Skeletal muscle cell (primary cell): ENCODE measurements at regions not wholly inside any gene's neighbourhood (a gene's known extent, or its start where the extent isn't known, plus 50 kb on each side); places are given as distances from the start of the nearest gene placed in this dataset.
"Not testable (repeated sequence)": the region's sequence is repeated elsewhere in the genome, so short reads cannot be mapped to it uniquely, and the experiment has no call there.

ENCODE experiments used
- DNase-seq: peaks from one replicate; pipeline ENCODE4 v3.0.0-alpha.2; 2010; ENCODE audit warnings: low read depth
- H3K4me3 ChIP-seq: 2 replicates; pipeline ENCODE4 v1.5.1; 2011; ENCODE audit warnings: low read depth, mild to moderate bottlenecking, control low read depth, low read length, moderate library complexity

- DNase-seq: no peak
- H3K4me3 ChIP-seq: no peak overlapping the region
Measured at GRCh38 chr4:77493120-77493752, 112.4 kb upstream of the CXCL13 start.

GRCh38 chr4:77493829-77494551, 111.6 kb upstream of the CXCL13 start:
- DNase-seq: no peak
- no peak overlapping the region for H3K4me3 ChIP-seq

GRCh38 chr4:77496457-77496856, 109.2 kb upstream of the CXCL13 start:
- DNase-seq: no peak
- no peak overlapping the region for H3K4me3 ChIP-seq

DNA sequence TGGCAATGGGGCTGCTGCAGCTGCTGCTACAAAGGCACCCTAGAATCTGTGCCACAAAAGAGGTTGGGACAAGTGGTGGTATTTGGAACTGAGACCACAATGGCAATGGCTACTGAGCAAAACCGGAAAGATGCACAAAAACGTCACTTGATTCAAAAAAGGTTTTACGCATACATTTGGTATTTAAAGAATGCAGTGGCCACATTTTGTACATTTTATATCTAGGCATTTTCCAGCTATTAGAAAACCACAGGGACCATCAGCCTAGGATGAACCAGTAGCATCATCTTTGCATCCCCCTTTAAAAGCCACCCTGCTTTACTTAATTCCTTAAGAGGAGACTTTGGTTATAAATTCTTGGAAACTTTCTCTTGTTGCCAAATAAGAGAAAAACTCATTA, 104.8 kb upstream of the CXCL13 start:
- DNase-seq: no peak
- no peak overlapping the region for H3K4me3 ChIP-seq

- no peak overlapping the region for H3K4me3 ChIP-seq
- DNase-seq: no peak
Measured at GRCh38 chr4:77501240-77501639, 104.4 kb upstream of the CXCL13 start.

DNA sequence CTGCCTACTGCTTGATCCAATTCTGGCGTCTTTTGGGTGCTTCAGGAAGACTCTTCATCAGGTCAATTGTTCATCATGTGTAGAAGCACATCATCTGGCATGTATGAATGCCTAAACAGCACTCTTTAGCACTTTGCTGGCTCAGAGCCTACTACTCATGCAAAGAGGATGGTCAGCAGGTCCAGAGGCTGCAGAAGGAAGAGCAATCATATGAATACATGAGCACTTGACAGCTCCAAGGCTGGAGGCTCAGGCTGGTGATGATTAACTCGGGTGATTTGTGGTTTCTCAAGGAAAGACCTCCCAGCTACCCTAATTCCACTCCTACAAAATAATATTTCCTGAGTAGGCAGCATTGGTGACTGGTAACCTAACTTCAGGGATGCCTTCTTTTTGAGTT, 103.8 kb upstream of the CXCL13 start:
- DNase-seq: no peak
- no peak overlapping the region for H3K4me3 ChIP-seq

DNA sequence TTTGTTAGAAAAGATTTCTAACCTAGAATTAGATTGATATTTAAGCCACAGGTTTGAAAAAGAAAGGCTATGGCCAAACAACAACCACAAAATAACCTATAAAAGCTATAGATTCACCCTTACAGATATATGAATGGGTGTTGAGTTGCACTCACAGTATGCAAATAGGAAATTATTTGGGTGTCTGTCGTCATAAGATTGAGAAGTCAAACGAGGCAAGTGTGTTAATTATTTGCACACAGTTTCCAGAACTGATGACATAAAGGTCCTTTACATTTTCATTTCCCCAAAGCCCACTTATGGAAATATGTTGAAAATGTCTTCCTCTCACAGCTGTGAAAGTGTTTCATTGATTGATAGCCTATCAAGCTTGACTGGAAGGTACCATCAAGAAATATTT, 101.2 kb upstream of the CXCL13 start:
- H3K4me3 ChIP-seq: no peak overlapping the region
- no peak for DNase-seq

- DNase-seq: no peak
Measured at GRCh38 chr4:77505275-77505957, 100.2 kb upstream of the CXCL13 start.

GRCh38 chr4:77505958-77506319, 99.7 kb upstream of the CXCL13 start:
- DNase-seq: no peak
- H3K4me3 ChIP-seq: no peak overlapping the region

More at GRCh38 chr4:77505275-77505957, 100.2 kb upstream of the CXCL13 start:
- no peak overlapping the region for H3K4me3 ChIP-seq

GRCh38 chr4:77510367-77510766, 95.3 kb upstream of the CXCL13 start:
- no peak for DNase-seq
- H3K4me3 ChIP-seq: no peak overlapping the region

DNA sequence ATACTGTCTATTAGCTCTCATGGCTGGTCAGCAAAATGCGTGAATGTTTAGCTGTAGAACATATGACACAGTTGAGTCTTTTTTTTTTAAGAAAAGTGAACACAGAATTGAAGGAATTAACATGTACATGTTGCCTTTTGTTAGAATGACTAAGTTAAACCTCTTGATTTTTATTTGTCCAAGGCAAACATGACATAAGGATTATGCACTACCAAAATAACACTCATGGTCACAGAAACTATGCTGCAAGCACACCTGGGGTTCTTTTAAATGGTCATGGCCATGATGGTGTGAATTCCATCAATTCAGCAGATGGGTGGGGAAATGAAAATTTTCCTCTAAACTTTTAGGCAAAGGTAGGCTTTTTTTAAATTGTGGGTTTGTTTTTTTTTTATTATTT, 80.1 kb upstream of the CXCL13 start:
- no peak for DNase-seq

GRCh38 chr4:77527900-77528299, 77.7 kb upstream of the CXCL13 start:
- H3K4me3 ChIP-seq, DNase-seq: not testable (repeated sequence)

More for the DNA sequence above, 80.1 kb upstream of the CXCL13 start:
- H3K4me3 ChIP-seq: no peak overlapping the region

DNA sequence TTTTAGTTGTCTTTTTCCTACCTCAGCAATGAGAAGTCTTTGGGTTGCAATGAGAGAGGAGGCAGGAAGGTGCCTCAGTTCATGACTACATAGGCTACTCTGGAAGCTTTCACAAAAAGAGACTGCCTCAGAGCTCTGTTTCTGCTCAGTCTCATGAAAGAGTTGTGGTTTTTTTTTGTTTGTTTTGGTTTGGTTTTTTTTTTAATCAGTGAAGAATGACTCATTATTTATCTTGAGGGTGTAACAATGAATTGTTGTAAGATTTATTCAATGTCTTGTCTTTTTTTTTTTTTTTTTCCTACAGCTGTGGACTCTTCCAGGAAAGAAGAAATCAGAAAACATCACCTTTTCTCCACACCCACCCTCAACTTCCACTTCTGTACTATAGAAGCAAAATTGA, 67.5 kb upstream of the CXCL13 start:
- H3K4me3 ChIP-seq: no peak overlapping the region
- peak; percentile 42 for DNase-seq

DNA sequence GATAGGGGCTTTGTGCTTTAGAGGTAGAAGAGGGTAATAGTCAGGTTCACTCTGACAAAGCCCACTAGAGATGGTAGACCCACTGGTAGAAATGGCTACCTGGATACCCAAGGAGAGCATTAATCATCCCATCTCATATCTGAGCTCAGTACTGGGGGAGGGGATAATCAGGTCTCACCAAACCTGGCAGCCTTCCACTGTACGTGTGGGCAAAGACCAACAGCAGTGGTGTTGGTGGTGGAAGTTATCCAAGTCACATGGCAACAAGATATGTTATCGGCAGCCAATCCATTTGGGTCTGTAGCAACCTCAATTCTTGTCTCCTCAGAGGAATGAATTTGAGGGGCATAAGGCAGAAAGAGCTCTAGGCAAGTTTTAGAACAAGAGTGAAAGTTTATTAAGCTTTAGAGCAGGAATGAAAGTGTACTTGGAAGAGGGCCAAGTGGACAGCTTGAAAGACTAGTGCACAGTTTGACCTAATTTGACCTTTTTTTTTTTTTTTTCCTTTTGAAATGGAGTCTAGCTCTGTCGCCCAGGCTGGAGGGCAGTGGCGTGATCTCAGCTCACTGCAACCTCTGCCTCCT, 67.0 kb upstream of the CXCL13 start:
- DNase-seq: peak; percentile 9
- no peak overlapping the region for H3K4me3 ChIP-seq
